HG03565 (cell line): ENCODE measurements at regions not wholly inside any gene's neighbourhood (a gene's known extent, or its start where the extent isn't known, plus 50 kb on each side); places are given as distances from the start of the nearest gene placed in this dataset.
"Not testable (repeated sequence)": the region's sequence is repeated elsewhere in the genome, so short reads cannot be mapped to it uniquely, and the experiment has no call there.

Experiments used
- ATAC-seq: cut with Tn5 transposase; IDR thresholded peaks from one replicate; pipeline ENCODE4 v1.9.1; 2021; ENCODE audit warnings: mild to moderate bottlenecking, moderate library complexity; ENCODE audit not compliant: unreplicated experiment

GRCh38 chr1:3989465-3989864 lies 89.4 kb upstream of the C1orf174 start:
- ATAC-seq, result no peak

- ATAC-seq, result no peak
Measured at GRCh38 chr1:3992103-3992556, 92.1 kb upstream of the C1orf174 start.

GRCh38 chr1:3992746-3993145 lies 92.7 kb upstream of the C1orf174 start:
- ATAC-seq, result no peak

GRCh38 chr1:3993619-3994375 lies 93.7 kb upstream of the C1orf174 start:
- ATAC-seq, result no peak

GRCh38 chr1:3995141-3995780 lies 95.2 kb upstream of the C1orf174 start:
- no peak for ATAC-seq

GRCh38 chr1:3996846-3997705 lies 97.0 kb upstream of the C1orf174 start:
- ATAC-seq, result no peak

- no peak for ATAC-seq
Measured at GRCh38 chr1:3998086-3998485, 98.0 kb upstream of the C1orf174 start.

- not testable (repeated sequence) for ATAC-seq
Measured at GRCh38 chr1:3999514-3999913, 99.4 kb upstream of the C1orf174 start.

- no peak for ATAC-seq
Measured at GRCh38 chr1:3999941-4000735, 100.1 kb upstream of the C1orf174 start.

- no peak for ATAC-seq
Measured at GRCh38 chr1:4000811-4001251, 100.8 kb upstream of the C1orf174 start.

- ATAC-seq, result no peak
Measured at GRCh38 chr1:4001461-4001860, 101.4 kb upstream of the C1orf174 start.

GRCh38 chr1:4002061-4002521 lies 102.0 kb upstream of the C1orf174 start:
- ATAC-seq, result no peak

- ATAC-seq, result no peak
Measured at GRCh38 chr1:4002741-4003140, 102.7 kb upstream of the C1orf174 start.

GRCh38 chr1:4003846-4004505 lies 103.9 kb upstream of the C1orf174 start:
- no peak for ATAC-seq

- ATAC-seq, result no peak
Measured at GRCh38 chr1:4004635-4005430, 104.8 kb upstream of the C1orf174 start.

- no peak for ATAC-seq
Measured at GRCh38 chr1:4005431-4005830, 105.4 kb upstream of the C1orf174 start.

- ATAC-seq, result no peak
Measured at GRCh38 chr1:4006676-4007374, 106.8 kb upstream of the C1orf174 start.

GRCh38 chr1:4010284-4010683 lies 110.2 kb upstream of the C1orf174 start:
- ATAC-seq, result no peak
